SJSA1 (cell line): ENCODE measurements at regions not wholly inside any gene's neighbourhood (a gene's known extent, or its start where the extent isn't known, plus 50 kb on each side); places are given as distances from the start of the nearest gene placed in this dataset.
A peak's percentile ranks its signal among the peaks of the same experiment; 100 is the strongest.

ENCODE experiments used
- DNase-seq, 2 experiments: peaks; one replicate each; pipeline ENCODE4 v3.0.0-alpha.2; 2015 to 2020; ENCODE audit warnings: low spot score in 2 of 2, low read depth in 1 of 2
- H3K27ac ChIP-seq: fragments of 250-450 bp; sonication (Bioruptor Pico); 2 replicates; pipeline ENCODE4 v1.5.1; 2020; ENCODE audit warnings: mild to moderate bottlenecking, moderate library complexity
- H3K27me3 ChIP-seq: fragments of 250-450 bp; sonication (Bioruptor Pico); replicated peaks from 2 replicates; pipeline ENCODE4 v1.5.1; 2020; ENCODE audit warnings: mild to moderate bottlenecking, moderate library complexity
- H3K36me3 ChIP-seq: fragments of 250-450 bp; sonication (Bioruptor Pico); 2 replicates; pipeline ENCODE4 v1.5.1; 2020; ENCODE audit warnings: mild to moderate bottlenecking
- H3K4me1 ChIP-seq: fragments of 250-450 bp; sonication (Bioruptor Pico); replicated peaks from 2 replicates; pipeline ENCODE4 v1.6.1; 2021; ENCODE audit warnings: mild to moderate bottlenecking
- H3K4me3 ChIP-seq: fragments of 250-450 bp; sonication (Bioruptor Pico); 2 replicates; pipeline ENCODE4 v1.5.1; 2020; ENCODE audit warnings: mild to moderate bottlenecking
- H3K9me3 ChIP-seq: fragments of 250-450 bp; sonication (Bioruptor Pico); replicated peaks from 2 replicates; pipeline ENCODE4 v1.5.1; 2020; ENCODE audit warnings: mild to moderate bottlenecking

DNA sequence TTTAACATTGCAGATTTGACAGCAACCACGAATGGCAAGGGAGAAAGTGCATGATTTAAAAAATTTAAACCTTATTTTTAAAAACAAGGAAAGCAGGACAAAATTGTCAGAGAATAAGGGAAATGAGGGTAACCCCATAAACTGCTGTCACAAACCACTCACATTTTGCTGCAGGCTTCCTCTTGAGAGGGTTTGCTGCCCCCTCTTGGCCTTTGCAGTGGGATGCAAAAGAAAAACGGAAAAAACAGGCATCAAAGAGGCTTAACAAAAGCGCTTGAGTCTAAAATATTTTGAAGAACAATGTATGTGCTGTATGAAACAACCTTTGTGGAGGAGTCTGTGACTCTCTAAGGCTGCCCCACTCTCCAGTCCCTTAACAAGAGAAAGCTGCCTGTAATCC is 91.6 kb downstream of the TMX3 start:
- Histone ChIP-seq H3K27ac (no peak overlapping the region), H3K9me3 (no peaks in the 10 kb centered on the region), H3K27me3 (no peaks in the 10 kb centered on the region), H3K36me3 (no peaks in the 10 kb centered on the region), H3K4me1 (no peaks in the 10 kb centered on the region), H3K4me3 (no peak overlapping the region)
- DNase-seq, result peak in 1 of 2 experiments; percentile 40

DNA sequence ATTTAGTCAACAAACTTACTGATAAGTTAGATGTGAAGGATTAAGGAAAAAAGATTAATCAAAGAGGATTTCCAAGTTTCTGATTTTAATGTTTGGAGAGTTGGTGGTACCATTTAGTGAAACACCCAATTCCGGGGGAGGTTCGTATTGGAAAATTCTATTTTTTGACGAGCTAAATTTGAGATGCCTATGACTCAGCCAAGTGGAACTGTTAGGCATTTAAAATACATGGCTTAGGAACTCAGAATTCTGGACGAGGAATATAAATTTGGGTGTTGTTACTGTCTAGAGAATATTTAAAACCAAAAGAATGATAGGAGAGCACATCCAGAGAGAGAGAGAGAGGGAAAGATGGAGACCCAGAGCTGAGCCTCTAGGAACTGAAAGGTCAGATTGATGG is 103.6 kb downstream of the TMX3 start:
- no peak for DNase-seq
- H3K9me3 ChIP-seq, result no peaks in the 10 kb centered on the region
- no peaks in the 10 kb centered on the region for H3K27me3 ChIP-seq
- no peak overlapping the region for H3K27ac ChIP-seq
- no peaks in the 10 kb centered on the region for H3K4me1 ChIP-seq
- H3K36me3 ChIP-seq, result no peaks in the 10 kb centered on the region
- H3K4me3 ChIP-seq, result no peak overlapping the region

- no peaks in the 10 kb centered on the region for H3K27me3 ChIP-seq
- H3K36me3 ChIP-seq, result no peaks in the 10 kb centered on the region
- no peaks in the 10 kb centered on the region for H3K9me3 ChIP-seq
- H3K27ac ChIP-seq, result no peak overlapping the region
- no peak overlapping the region for H3K4me3 ChIP-seq
- DNase-seq, result no peak
- no peaks in the 10 kb centered on the region for H3K4me1 ChIP-seq
These were observed 105.9 kb downstream of the TMX3 start for GRCh38 chr18:68608851-68609490.

GRCh38 chr18:68607852-68608251 is 107.1 kb downstream of the TMX3 start:
- no peaks in the 10 kb centered on the region for H3K9me3 ChIP-seq
- H3K4me3 ChIP-seq, result no peak overlapping the region
- no peak for DNase-seq
- no peak overlapping the region for H3K27ac ChIP-seq
- no peaks in the 10 kb centered on the region for H3K4me1 ChIP-seq
- no peaks in the 10 kb centered on the region for H3K36me3 ChIP-seq
- H3K27me3 ChIP-seq, result no peaks in the 10 kb centered on the region

GRCh38 chr18:68604256-68604655 is 110.7 kb downstream of the TMX3 start:
- Histone ChIP-seq H3K4me3 (no peak overlapping the region), H3K27ac (no peak overlapping the region), H3K27me3 (no peaks in the 10 kb centered on the region), H3K36me3 (no peaks in the 10 kb centered on the region), H3K4me1 (no peaks in the 10 kb centered on the region), H3K9me3 (no peaks in the 10 kb centered on the region)
- DNase-seq, result no peak

DNA sequence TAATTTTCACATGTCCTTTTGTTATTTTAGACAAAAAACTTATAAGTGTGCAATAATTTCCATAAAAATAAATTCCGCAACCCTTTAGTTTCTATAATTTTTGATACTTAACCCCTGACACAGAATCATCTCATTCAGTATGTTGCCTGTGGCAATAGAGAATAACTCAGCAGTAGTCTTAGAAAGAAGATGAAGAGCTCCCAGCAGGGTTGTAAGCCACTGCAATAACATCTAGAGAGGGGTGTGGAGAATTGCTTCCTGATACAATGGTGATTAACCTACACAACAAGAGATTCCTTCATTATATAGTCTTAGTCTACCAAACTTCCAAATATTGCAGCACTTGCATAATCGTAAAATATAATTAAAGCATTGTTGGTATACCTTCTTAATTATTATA is 118.9 kb downstream of the TMX3 start:
- Histone ChIP-seq H3K27me3 (no peaks in the 10 kb centered on the region), H3K9me3 (no peaks in the 10 kb centered on the region)
- DNase-seq, result no peak

GRCh38 chr18:68588169-68588568 is 126.7 kb downstream of the TMX3 start:
- Histone ChIP-seq H3K4me3 (no peak overlapping the region), H3K27me3 (no peaks in the 10 kb centered on the region), H3K4me1 (no peaks in the 10 kb centered on the region), H3K36me3 (no peaks in the 10 kb centered on the region), H3K9me3 (no peaks in the 10 kb centered on the region), H3K27ac (no peak overlapping the region)
- no peak for DNase-seq

More for the DNA sequence above, 118.9 kb downstream of the TMX3 start:
- H3K27ac ChIP-seq, result no peak overlapping the region
- no peak overlapping the region for H3K4me3 ChIP-seq
- H3K36me3 ChIP-seq, result no peaks in the 10 kb centered on the region
- H3K4me1 ChIP-seq, result no peaks in the 10 kb centered on the region

GRCh38 chr18:68583685-68584084 is 131.2 kb downstream of the TMX3 start:
- no peak for DNase-seq
- H3K4me1 ChIP-seq, result no peaks in the 10 kb centered on the region
- H3K27me3 ChIP-seq, result no peaks in the 10 kb centered on the region
- H3K36me3 ChIP-seq, result no peaks in the 10 kb centered on the region
- H3K27ac ChIP-seq, result no peak overlapping the region
- H3K4me3 ChIP-seq, result no peak overlapping the region
- no peaks in the 10 kb centered on the region for H3K9me3 ChIP-seq

- Histone ChIP-seq H3K4me3 (no peak overlapping the region), H3K27me3 (no peaks in the 10 kb centered on the region), H3K36me3 (no peaks in the 10 kb centered on the region), H3K9me3 (no peaks in the 10 kb centered on the region), H3K4me1 (no peaks in the 10 kb centered on the region), H3K27ac (no peak overlapping the region)
- no peak for DNase-seq
These were observed 140.6 kb downstream of the TMX3 start for GRCh38 chr18:68574311-68574710.

GRCh38 chr18:68569936-68570335 is 145.0 kb downstream of the TMX3 start:
- Histone ChIP-seq H3K27me3 (no peaks in the 10 kb centered on the region), H3K36me3 (no peaks in the 10 kb centered on the region), H3K4me1 (no peaks in the 10 kb centered on the region), H3K9me3 (no peaks in the 10 kb centered on the region), H3K27ac (no peak overlapping the region), H3K4me3 (no peak overlapping the region)
- DNase-seq, result no peak

- H3K4me1 ChIP-seq, result no peaks in the 10 kb centered on the region
- DNase-seq, result no peak
- H3K36me3 ChIP-seq, result no peaks in the 10 kb centered on the region
- H3K4me3 ChIP-seq, result no peak overlapping the region
- no peaks in the 10 kb centered on the region for H3K9me3 ChIP-seq
- no peak overlapping the region for H3K27ac ChIP-seq
- H3K27me3 ChIP-seq, result no peaks in the 10 kb centered on the region
These were observed 146.3 kb downstream of the TMX3 start for GRCh38 chr18:68568364-68569155.

GRCh38 chr18:68566991-68567390 is 147.9 kb downstream of the TMX3 start:
- no peaks in the 10 kb centered on the region for H3K27me3 ChIP-seq
- H3K27ac ChIP-seq, result no peak overlapping the region
- no peaks in the 10 kb centered on the region for H3K36me3 ChIP-seq
- H3K9me3 ChIP-seq, result no peaks in the 10 kb centered on the region
- no peak overlapping the region for H3K4me3 ChIP-seq
- H3K4me1 ChIP-seq, result no peaks in the 10 kb centered on the region
- DNase-seq, result no peak

- no peak for DNase-seq
- H3K36me3 ChIP-seq, result no peaks in the 10 kb centered on the region
- H3K9me3 ChIP-seq, result no peaks in the 10 kb centered on the region
- H3K4me1 ChIP-seq, result no peaks in the 10 kb centered on the region
- no peaks in the 10 kb centered on the region for H3K27me3 ChIP-seq
- H3K4me3 ChIP-seq, result no peak overlapping the region
- no peak overlapping the region for H3K27ac ChIP-seq
These were observed 149.9 kb downstream of the TMX3 start for GRCh38 chr18:68564961-68565360.

- no peak for DNase-seq
- no peak overlapping the region for H3K4me3 ChIP-seq
- no peaks in the 10 kb centered on the region for H3K9me3 ChIP-seq
- H3K27ac ChIP-seq, result no peak overlapping the region
- H3K4me1 ChIP-seq, result no peaks in the 10 kb centered on the region
- H3K36me3 ChIP-seq, result no peaks in the 10 kb centered on the region
- H3K27me3 ChIP-seq, result no peaks in the 10 kb centered on the region
These were observed 150.6 kb downstream of the TMX3 start for GRCh38 chr18:68564351-68564750.
